Stimulated activated naive CD8-positive, alpha-beta T cell treated with anti-CD3 and anti-CD28 coated beads, Interleukin-15, Interleukin-2, amounts not matched to agents 100 ng/mL and 50 ng/mL, for 24 hours (primary cell): ENCODE measurements at regions not wholly inside any gene's neighbourhood (a gene's known extent, or its start where the extent isn't known, plus 50 kb on each side); places are given as distances from the start of the nearest gene placed in this dataset.
"Not testable (repeated sequence)": the region's sequence is repeated elsewhere in the genome, so short reads cannot be mapped to it uniquely, and the experiment has no call there.

ENCODE experiments used
- H3K27ac Mint-ChIP-seq: one replicate; pipeline ENCODE4 v1.8.0; 2021; ENCODE audit warnings: mild to moderate bottlenecking, mixed read lengths
- H3K27me3 Mint-ChIP-seq: one replicate; pipeline ENCODE4 v1.8.0; 2021; ENCODE audit warnings: mixed read lengths
- H3K36me3 Mint-ChIP-seq: one replicate; pipeline ENCODE4 v1.8.0; 2021; ENCODE audit warnings: low read depth, mixed read lengths
- H3K4me1 Mint-ChIP-seq: one replicate; pipeline ENCODE4 v1.8.0; 2021; ENCODE audit warnings: low read depth, mixed read lengths
- H3K4me3 Mint-ChIP-seq: one replicate; pipeline ENCODE4 v1.8.0; 2021; ENCODE audit warnings: mild to moderate bottlenecking, mixed read lengths
- H3K9me3 Mint-ChIP-seq: one replicate; pipeline ENCODE4 v1.8.0; 2021; ENCODE audit warnings: mixed read lengths

DNA sequence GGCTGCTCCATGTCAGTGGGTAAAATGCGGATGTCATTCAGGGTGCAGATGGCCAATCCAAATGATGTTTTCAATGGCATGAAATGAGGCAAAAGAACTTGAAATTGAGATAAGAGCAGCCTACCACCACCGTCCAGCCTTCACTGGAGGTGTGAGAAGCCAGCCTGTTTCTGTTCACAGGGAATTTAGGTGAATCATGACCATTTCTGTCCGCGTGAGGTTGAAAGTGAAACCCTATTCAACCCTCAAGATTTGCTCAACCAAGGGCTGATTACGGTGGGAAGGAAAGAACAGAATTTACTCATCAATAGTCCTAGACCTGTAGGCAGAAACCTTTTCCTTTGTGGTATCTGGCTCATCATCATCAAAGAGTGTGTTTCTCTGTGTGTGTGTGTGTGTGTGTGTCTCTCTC, 370.7 kb downstream of the COG6 start:
- no peaks in the 10 kb centered on the region for H3K27me3 Mint-ChIP-seq
- H3K27ac Mint-ChIP-seq, result peak overlapping the region; percentile 99
- peaks cover 7% of the 10 kb centered on the region for H3K36me3 Mint-ChIP-seq
- H3K4me1 Mint-ChIP-seq, result peaks cover 61% of the 10 kb centered on the region
- peak overlapping the region; percentile 54 for H3K4me3 Mint-ChIP-seq
- peaks cover 11% of the 10 kb centered on the region for H3K9me3 Mint-ChIP-seq

- peak overlapping the region; percentile 99 for H3K27ac Mint-ChIP-seq
- H3K36me3 Mint-ChIP-seq, result peaks cover 7% of the 10 kb centered on the region
- H3K9me3 Mint-ChIP-seq, result peaks cover 11% of the 10 kb centered on the region
- H3K27me3 Mint-ChIP-seq, result no peaks in the 10 kb centered on the region
- peaks cover 64% of the 10 kb centered on the region for H3K4me1 Mint-ChIP-seq
- peak overlapping the region; percentile 54 for H3K4me3 Mint-ChIP-seq
These were observed 371.3 kb downstream of the COG6 start for GRCh38 chr13:40026741-40027140.

DNA sequence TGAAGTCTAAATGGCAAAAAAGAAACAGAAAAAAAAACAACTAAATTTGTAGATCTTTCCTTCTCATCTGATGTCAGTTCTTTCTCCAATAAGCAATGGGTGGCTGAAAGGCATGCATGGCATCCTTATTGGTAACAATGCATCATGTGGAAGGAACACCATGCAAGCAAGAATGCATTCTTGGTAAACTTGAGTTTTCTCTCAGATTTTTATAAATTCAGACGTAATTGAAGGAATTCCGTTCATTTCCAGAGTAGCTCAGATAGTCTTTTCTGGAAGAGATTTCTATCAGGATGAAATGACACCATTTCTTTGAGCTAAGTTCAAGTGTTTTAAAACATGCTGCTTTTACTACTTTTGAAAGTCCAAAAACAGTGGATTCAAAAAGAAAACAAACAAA, 373.0 kb downstream of the COG6 start:
- Mint-ChIP-seq H3K27ac (peak overlapping the region; percentile 99), H3K27me3 (no peaks in the 10 kb centered on the region), H3K9me3 (peaks cover 11% of the 10 kb centered on the region), H3K36me3 (peaks cover 7% of the 10 kb centered on the region), H3K4me3 (no peak overlapping the region), H3K4me1 (peaks cover 64% of the 10 kb centered on the region)

DNA sequence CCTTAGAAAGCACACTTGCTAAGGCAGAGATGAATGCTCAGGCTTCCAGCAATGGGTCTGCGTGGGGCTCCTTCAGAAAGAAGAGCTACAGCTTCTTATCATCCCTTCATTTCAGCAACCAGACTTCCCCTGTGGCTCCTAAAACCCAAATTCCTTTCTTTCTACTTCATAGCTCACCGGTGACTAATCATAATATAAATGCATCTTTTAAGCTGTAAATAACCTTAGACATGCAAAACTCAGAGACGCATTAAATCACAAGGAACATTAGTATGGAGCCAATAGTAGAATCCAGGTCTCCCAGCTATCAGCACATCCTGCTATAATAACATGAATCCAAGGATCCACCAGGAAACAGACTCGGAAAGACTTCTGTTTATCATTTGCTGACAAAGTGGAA, 375.6 kb downstream of the COG6 start:
- H3K4me1 Mint-ChIP-seq, result peaks cover 40% of the 10 kb centered on the region
- H3K4me3 Mint-ChIP-seq, result no peak overlapping the region
- H3K36me3 Mint-ChIP-seq, result peaks cover 7% of the 10 kb centered on the region
- no peaks in the 10 kb centered on the region for H3K27me3 Mint-ChIP-seq
- H3K27ac Mint-ChIP-seq, result no peak overlapping the region
- H3K9me3 Mint-ChIP-seq, result peaks cover 11% of the 10 kb centered on the region

- peaks cover 5% of the 10 kb centered on the region for H3K4me1 Mint-ChIP-seq
- H3K27me3 Mint-ChIP-seq, result no peaks in the 10 kb centered on the region
- H3K36me3 Mint-ChIP-seq, result no peaks in the 10 kb centered on the region
- H3K4me3 Mint-ChIP-seq, result no peak overlapping the region
- peaks cover 5% of the 10 kb centered on the region for H3K9me3 Mint-ChIP-seq
- H3K27ac Mint-ChIP-seq, result no peak overlapping the region
These were observed 383.6 kb downstream of the COG6 start for GRCh38 chr13:40039061-40039460.

DNA sequence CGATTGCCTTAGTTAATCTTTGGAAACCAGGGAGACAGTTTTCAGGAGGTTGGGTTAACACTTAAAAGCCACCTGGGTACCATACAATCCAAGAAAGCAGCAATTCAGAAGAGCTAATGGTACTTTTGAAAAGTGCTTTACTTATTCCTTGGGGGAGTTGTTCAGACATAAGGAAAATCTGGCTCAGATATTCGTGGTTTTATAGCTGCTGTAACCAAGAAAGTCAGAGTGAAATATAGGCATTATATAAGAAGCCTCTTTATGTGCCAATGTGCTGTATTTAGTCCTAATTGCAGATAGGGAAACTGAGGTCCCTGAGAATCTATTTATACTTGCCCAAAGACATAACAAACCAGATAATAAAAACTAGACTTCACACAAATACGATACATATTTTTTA, 387.5 kb downstream of the COG6 start:
- Mint-ChIP-seq H3K4me3 (no peak overlapping the region), H3K9me3 (peaks cover 5% of the 10 kb centered on the region), H3K27me3 (peaks cover 13% of the 10 kb centered on the region), H3K4me1 (peaks cover 9% of the 10 kb centered on the region), H3K27ac (no peak overlapping the region), H3K36me3 (no peaks in the 10 kb centered on the region)

- Mint-ChIP-seq H3K4me3 (no peak overlapping the region), H3K4me1 (peaks cover 9% of the 10 kb centered on the region), H3K9me3 (peaks cover 5% of the 10 kb centered on the region), H3K27me3 (peaks cover 17% of the 10 kb centered on the region), H3K36me3 (no peaks in the 10 kb centered on the region), H3K27ac (no peak overlapping the region)
These were observed 388.3 kb downstream of the COG6 start for GRCh38 chr13:40043764-40044163.

DNA sequence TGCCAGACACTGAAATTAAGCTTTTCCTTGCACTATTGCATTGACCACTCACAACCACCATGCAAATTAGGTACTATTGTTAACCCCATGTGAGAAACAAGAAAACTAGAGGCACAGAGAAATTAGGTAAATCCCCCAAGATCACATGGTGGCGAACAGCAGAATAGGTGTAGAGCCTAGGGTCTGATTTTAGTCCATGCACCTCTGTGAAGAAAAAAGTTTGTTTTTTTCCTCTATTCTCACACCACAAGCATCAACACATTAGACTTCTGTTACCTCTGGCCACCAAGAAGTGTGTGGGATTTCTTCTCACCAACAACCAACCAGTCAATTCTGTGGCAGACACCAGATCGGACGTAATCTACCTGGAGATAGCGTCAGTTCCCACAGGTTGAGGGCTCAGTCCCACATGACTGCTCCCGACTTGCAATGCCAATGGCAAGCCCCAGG, 391.9 kb downstream of the COG6 start:
- no peaks in the 10 kb centered on the region for H3K36me3 Mint-ChIP-seq
- H3K27ac Mint-ChIP-seq, result no peak overlapping the region
- H3K27me3 Mint-ChIP-seq, result peaks cover 17% of the 10 kb centered on the region
- H3K4me3 Mint-ChIP-seq, result no peak overlapping the region
- no peaks in the 10 kb centered on the region for H3K9me3 Mint-ChIP-seq
- peaks cover 9% of the 10 kb centered on the region for H3K4me1 Mint-ChIP-seq

DNA sequence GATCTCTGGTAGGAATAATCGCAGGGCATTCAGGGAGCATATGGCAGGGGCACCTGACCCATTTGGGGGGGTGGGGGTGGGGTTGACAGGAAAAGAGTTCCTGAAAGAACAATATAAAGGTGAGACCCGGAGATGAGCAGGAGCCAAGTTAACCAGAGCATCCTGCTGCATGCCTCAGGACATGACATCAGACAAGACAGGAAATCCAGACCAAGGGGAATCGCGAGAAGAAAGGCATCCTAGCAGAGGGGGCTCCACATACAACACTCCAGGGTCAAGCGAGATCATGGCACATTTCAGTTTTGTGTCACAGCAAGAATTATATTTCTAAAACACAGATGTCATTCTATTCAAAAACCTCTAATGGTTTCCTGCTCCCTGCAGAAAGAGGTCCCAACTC, 393.1 kb downstream of the COG6 start:
- Mint-ChIP-seq H3K4me1 (peaks cover 5% of the 10 kb centered on the region), H3K4me3 (no peak overlapping the region), H3K9me3 (peaks cover 1% of the 10 kb centered on the region), H3K27ac (no peak overlapping the region), H3K27me3 (peaks cover 17% of the 10 kb centered on the region), H3K36me3 (no peaks in the 10 kb centered on the region)

GRCh38 chr13:40052954-40053353, 397.5 kb downstream of the COG6 start:
- no peaks in the 10 kb centered on the region for H3K36me3 Mint-ChIP-seq
- peaks cover 4% of the 10 kb centered on the region for H3K27me3 Mint-ChIP-seq
- no peaks in the 10 kb centered on the region for H3K4me1 Mint-ChIP-seq
- no peak overlapping the region for H3K4me3 Mint-ChIP-seq
- H3K27ac Mint-ChIP-seq, result no peak overlapping the region
- H3K9me3 Mint-ChIP-seq, result peaks cover 6% of the 10 kb centered on the region

GRCh38 chr13:40053401-40053800, 397.9 kb downstream of the COG6 start:
- Mint-ChIP-seq H3K36me3 (no peaks in the 10 kb centered on the region), H3K4me1 (peaks cover 1% of the 10 kb centered on the region), H3K27me3 (no peaks in the 10 kb centered on the region), H3K4me3 (no peak overlapping the region), H3K9me3 (peaks cover 7% of the 10 kb centered on the region), H3K27ac (no peak overlapping the region)

- not testable (repeated sequence) for H3K27me3 Mint-ChIP-seq, H3K4me3 Mint-ChIP-seq, H3K27ac Mint-ChIP-seq, H3K36me3 Mint-ChIP-seq
- H3K9me3 Mint-ChIP-seq, result peaks cover 10% of the 10 kb centered on the region
- peaks cover 11% of the 10 kb centered on the region for H3K4me1 Mint-ChIP-seq
These were observed 399.0 kb downstream of the COG6 start for GRCh38 chr13:40054422-40054821.

GRCh38 chr13:40056898-40057619, 401.6 kb downstream of the COG6 start:
- H3K36me3 Mint-ChIP-seq, result no peaks in the 10 kb centered on the region
- no peaks in the 10 kb centered on the region for H3K27me3 Mint-ChIP-seq
- peaks cover 10% of the 10 kb centered on the region for H3K9me3 Mint-ChIP-seq
- no peak overlapping the region for H3K27ac Mint-ChIP-seq
- peaks cover 25% of the 10 kb centered on the region for H3K4me1 Mint-ChIP-seq
- H3K4me3 Mint-ChIP-seq, result no peak overlapping the region

- Mint-ChIP-seq H3K9me3 (peaks cover 6% of the 10 kb centered on the region), H3K4me1 (peaks cover 30% of the 10 kb centered on the region), H3K4me3 (no peak overlapping the region), H3K27me3 (no peaks in the 10 kb centered on the region), H3K27ac (peak overlapping the region; percentile 67), H3K36me3 (no peaks in the 10 kb centered on the region)
These were observed 403.3 kb downstream of the COG6 start for GRCh38 chr13:40058757-40059236.

DNA sequence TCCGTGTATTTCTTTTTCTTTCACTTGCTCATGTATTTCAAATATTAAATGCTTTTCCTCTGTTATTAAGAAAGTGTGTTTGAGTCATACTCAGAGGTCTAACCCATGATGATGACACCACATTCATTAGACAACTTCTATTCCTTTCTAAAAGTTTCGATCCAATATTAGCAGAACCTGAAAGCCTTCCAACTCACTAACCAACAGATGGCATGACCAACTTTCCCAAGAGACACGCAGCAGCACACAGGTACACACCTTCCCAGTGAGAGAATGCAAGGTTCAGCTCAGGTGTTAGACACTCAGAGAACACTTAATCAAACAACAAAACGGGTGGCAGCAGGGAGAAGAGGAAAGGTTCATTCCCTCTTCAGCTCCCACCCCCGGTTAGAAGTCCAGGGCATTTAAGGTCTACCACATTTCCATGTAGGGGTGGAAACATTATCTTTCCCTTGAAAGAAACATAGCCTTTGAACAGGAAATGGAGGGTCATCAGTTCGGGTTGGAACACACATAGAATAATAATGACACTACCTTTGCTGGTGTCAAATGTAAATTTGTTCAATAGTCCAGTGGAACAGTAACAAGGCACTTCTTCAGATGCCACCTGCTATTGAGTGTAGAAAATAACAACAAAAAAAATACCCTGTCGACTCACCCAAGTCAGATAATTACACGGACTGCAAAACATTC, 404.2 kb downstream of the COG6 start:
- Mint-ChIP-seq H3K4me3 (peak overlapping the region; percentile 8), H3K36me3 (no peaks in the 10 kb centered on the region), H3K27me3 (no peaks in the 10 kb centered on the region), H3K9me3 (peaks cover 4% of the 10 kb centered on the region), H3K27ac (peak overlapping the region; percentile 67), H3K4me1 (peaks cover 39% of the 10 kb centered on the region)
